ENCODE measurements at regions not wholly inside any gene's neighbourhood (a gene's known extent, or its start where the extent isn't known, plus 50 kb on each side); places are given as distances from the start of the nearest gene placed in this dataset.

DNA sequence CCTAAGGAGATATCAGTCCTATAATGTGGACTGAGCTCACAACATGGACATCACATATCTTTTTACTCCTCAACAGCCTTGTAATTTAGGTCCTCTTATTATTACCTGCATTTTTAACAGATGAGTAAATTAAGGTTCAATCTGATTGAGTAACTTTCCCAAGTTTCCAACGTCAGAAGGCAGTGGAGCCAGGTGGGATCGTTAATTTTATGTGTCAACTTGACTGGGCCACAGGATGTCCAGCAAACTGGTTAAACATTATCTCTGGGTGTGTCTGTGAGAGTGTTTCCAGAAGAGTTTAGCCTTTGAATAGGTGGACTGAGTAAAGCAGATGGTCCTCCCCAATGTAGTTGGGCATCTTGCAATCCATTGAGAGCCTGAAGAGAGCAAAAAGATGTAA, 59.0 kb upstream of the SLIT2 start:
- TF ChIP-seq, protein P1, sequence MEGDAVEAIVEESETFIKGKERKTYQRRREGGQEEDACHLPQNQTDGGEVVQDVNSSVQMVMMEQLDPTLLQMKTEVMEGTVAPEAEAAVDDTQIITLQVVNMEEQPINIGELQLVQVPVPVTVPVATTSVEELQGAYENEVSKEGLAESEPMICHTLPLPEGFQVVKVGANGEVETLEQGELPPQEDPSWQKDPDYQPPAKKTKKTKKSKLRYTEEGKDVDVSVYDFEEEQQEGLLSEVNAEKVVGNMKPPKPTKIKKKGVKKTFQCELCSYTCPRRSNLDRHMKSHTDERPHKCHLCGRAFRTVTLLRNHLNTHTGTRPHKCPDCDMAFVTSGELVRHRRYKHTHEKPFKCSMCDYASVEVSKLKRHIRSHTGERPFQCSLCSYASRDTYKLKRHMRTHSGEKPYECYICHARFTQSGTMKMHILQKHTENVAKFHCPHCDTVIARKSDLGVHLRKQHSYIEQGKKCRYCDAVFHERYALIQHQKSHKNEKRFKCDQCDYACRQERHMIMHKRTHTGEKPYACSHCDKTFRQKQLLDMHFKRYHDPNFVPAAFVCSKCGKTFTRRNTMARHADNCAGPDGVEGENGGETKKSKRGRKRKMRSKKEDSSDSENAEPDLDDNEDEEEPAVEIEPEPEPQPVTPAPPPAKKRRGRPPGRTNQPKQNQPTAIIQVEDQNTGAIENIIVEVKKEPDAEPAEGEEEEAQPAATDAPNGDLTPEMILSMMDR (IDR thresholded peaks at IDR 0.05; ENCODE audit: insufficient read depth, low read length, poor library complexity, severe bottlenecking), result no peak
- TF ChIP-seq EZH2phosphoT487 (conservative IDR thresholded peaks at IDR 0.05; ENCODE audit: low read length), result no peak

All from SU-DHL-6 (cell line).